Mesendoderm (in vitro differentiated cells): ENCODE measurements at regions not wholly inside any gene's neighbourhood (a gene's known extent, or its start where the extent isn't known, plus 50 kb on each side); places are given as distances from the start of the nearest gene placed in this dataset.

Experiments
- DNase-seq: peaks from one replicate; pipeline ENCODE4 v3.0.0; 2013
- H2AK5ac ChIP-seq: 2 replicates; pipeline ENCODE4 v1.6.1; 2013; ENCODE audit warnings: low read length, inconsistent platforms
- H2BK120ac ChIP-seq: 2 replicates; pipeline ENCODE4 v1.6.1; 2013; ENCODE audit warnings: low read depth, mild to moderate bottlenecking, low read length, moderate library complexity, mixed read lengths
- H2BK15ac ChIP-seq: replicated peaks from 2 replicates; pipeline ENCODE4 v1.6.1; 2013; ENCODE audit warnings: low read depth, mild to moderate bottlenecking, moderate library complexity
- H2BK5ac ChIP-seq: 2 replicates; pipeline ENCODE4 v1.6.1; 2013; ENCODE audit warnings: low read length, inconsistent platforms
- H3K18ac ChIP-seq: 2 replicates; pipeline ENCODE4 v1.6.1; 2013; ENCODE audit warnings: mild to moderate bottlenecking, low read length, mixed read lengths
- H3K23ac ChIP-seq: one replicate; pipeline ENCODE4 v1.6.1; 2013; ENCODE audit warnings: low read length
- H3K27ac ChIP-seq: 2 replicates; pipeline ENCODE4 v1.5.1; 2013; ENCODE audit warnings: low read depth, mild to moderate bottlenecking, inconsistent platforms, low read length, moderate library complexity
- H3K27me3 ChIP-seq: 2 replicates; pipeline ENCODE4 v1.6.1; 2013; ENCODE audit warnings: low read length, control low read depth, mild to moderate bottlenecking, inconsistent platforms; ENCODE audit not compliant: insufficient read depth, poor library complexity
- H3K36me3 ChIP-seq: 2 replicates; pipeline ENCODE4 v1.6.1; 2013; ENCODE audit warnings: low read length, inconsistent platforms; ENCODE audit not compliant: control insufficient read depth, insufficient read depth
- H3K4ac ChIP-seq: one replicate; pipeline ENCODE4 v1.6.1; 2013; ENCODE audit warnings: low read depth, mild to moderate bottlenecking, low read length, moderate library complexity
- H3K4me1 ChIP-seq: 2 replicates; pipeline ENCODE4 v1.6.1; 2013; ENCODE audit warnings: low read depth, low read length, inconsistent platforms; ENCODE audit not compliant: control insufficient read depth
- H3K4me2 ChIP-seq: 2 replicates; pipeline ENCODE4 v1.6.1; 2013; ENCODE audit warnings: low read length
- H3K4me3 ChIP-seq: 2 replicates; pipeline ENCODE4 v1.5.1; 2013; ENCODE audit warnings: mild to moderate bottlenecking, low read length
- H3K56ac ChIP-seq: one replicate; pipeline ENCODE4 v1.6.1; 2013; ENCODE audit warnings: low read length
- H3K79me1 ChIP-seq: 2 replicates; pipeline ENCODE4 v1.6.1; 2013; ENCODE audit warnings: low read length, inconsistent platforms
- H3K79me2 ChIP-seq: 2 replicates; pipeline ENCODE4 v1.6.1; 2013; ENCODE audit warnings: mild to moderate bottlenecking, low read length; ENCODE audit not compliant: control insufficient read depth, insufficient read depth
- H3K9ac ChIP-seq: 2 replicates; pipeline ENCODE4 v1.6.1; 2013; ENCODE audit warnings: low read length, inconsistent platforms
- H4K5ac ChIP-seq: one replicate; pipeline ENCODE4 v1.6.1; 2013; ENCODE audit warnings: low read length
- H4K8ac ChIP-seq: one replicate; pipeline ENCODE4 v1.6.1; 2013; ENCODE audit warnings: low read depth, mild to moderate bottlenecking, control low read depth, low read length, moderate library complexity
- WGBS: extraction: QIAGEN DNeasy Blood & Tissue Kit; methylation state at CpG from one replicate; pipeline ENCODE4 v1.1.7; 2013; ENCODE audit warnings: low lambda C conversion rate, missing lambda C conversion rate; ENCODE audit not compliant: insufficient coverage; ENCODE audit errors: extremely low coverage; 5-methylcytosine and 5-hydroxymethylcytosine counted together

DNA sequence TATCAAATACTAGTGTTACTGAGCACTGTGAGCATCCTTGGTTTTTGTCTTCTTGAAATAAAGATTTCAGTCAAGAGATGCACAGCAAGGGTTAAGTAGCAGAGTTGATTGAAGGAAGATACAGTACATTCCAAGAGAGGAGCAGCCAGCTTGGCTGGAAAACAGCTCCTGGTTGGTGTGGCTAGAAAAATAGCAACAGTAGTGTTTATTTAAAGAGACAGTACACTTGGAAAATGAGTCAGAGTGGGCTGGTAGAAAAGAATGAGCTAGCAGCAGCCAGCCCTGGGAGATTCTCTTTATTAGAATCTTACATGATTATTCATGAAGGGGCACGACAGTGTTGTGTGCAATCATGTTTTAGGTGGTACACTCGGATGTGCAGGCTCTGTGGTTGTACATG, 1016.4 kb upstream of the SORCS1 start:
- no peak overlapping the region for H3K4me2 ChIP-seq
- H3K4me1 ChIP-seq: no peaks in the 10 kb centered on the region
- no peak overlapping the region for H2AK5ac ChIP-seq
- no peak overlapping the region for H3K56ac ChIP-seq
- no peaks in the 10 kb centered on the region for H3K79me2 ChIP-seq
- no peak overlapping the region for H2BK15ac ChIP-seq
- WGBS: no CpG with 5 or more reads among the region's 2 CpGs
- no peak overlapping the region for H3K4me3 ChIP-seq
- H3K79me1 ChIP-seq: no peaks in the 10 kb centered on the region
- no peak overlapping the region for H4K8ac ChIP-seq
- peak; percentile 39 for DNase-seq
- H3K23ac ChIP-seq: no peak overlapping the region
- no peak overlapping the region for H3K18ac ChIP-seq
- no peak overlapping the region for H3K27ac ChIP-seq
- no peak overlapping the region for H2BK5ac ChIP-seq
- H3K27me3 ChIP-seq: no peaks in the 10 kb centered on the region
- H4K5ac ChIP-seq: peak overlapping the region; percentile 52
- H3K9ac ChIP-seq: no peak overlapping the region
- H3K4ac ChIP-seq: no peak overlapping the region
- H3K36me3 ChIP-seq: no peaks in the 10 kb centered on the region
- no peak overlapping the region for H2BK120ac ChIP-seq

DNA sequence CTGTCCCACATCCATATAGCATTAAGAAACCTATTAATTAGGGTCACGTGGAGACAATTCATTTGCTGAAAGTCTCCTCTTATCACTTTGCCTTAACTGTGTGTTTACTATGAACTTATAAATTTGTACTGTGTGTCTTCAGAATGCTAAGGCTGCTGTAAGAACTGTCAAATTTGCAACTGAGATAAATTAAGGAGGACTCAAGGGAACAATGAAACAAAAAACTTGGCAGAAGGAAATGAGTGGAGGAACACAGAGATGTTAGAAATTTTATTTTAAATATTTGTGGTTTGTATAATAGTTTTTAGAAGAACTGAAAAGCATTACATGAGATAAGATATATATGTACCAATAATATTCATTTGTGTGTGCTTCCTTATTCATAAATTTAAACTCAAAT, 1005.3 kb upstream of the SORCS1 start:
- Histone ChIP-seq H3K27me3 (no peaks in the 10 kb centered on the region), H3K23ac (no peak overlapping the region), H3K79me1 (no peaks in the 10 kb centered on the region), H3K27ac (no peak overlapping the region), H3K79me2 (no peaks in the 10 kb centered on the region), H4K5ac (no peak overlapping the region), H3K18ac (no peak overlapping the region), H3K56ac (no peak overlapping the region), H4K8ac (no peak overlapping the region), H3K9ac (no peak overlapping the region), H3K4me1 (no peaks in the 10 kb centered on the region), H3K4me3 (no peak overlapping the region), H3K4me2 (no peak overlapping the region), H2AK5ac (no peak overlapping the region), H2BK120ac (no peak overlapping the region), H3K4ac (no peak overlapping the region), H3K36me3 (no peaks in the 10 kb centered on the region), H2BK5ac (no peak overlapping the region), H2BK15ac (no peak overlapping the region)
- no peak for DNase-seq
- no CpG with 5 or more reads among the region's 1 CpG for WGBS

DNA sequence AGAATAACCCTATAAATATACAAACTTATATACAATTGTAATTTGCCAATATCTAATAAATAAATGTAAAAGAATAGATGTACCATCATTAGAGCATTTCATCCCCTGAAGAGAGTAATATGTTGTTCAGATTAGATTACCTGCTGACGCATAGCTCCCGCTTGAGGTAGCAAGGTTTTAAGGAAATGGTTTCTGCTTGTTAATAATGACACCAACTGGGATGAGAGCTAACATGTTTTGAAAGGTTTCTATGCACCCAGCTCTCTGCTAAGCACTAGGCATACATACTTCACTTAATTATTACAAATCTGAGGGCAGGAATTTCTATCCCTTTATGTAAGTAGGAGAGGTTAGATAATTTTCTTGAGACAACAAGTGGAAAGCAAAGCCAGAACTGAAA, 1003.3 kb upstream of the SORCS1 start:
- no peak overlapping the region for H2BK15ac ChIP-seq
- H3K4ac ChIP-seq: no peak overlapping the region
- H3K4me3 ChIP-seq: no peak overlapping the region

GRCh38 chr10:108166401-108166800, 1001.9 kb upstream of the SORCS1 start:
- no peaks in the 10 kb centered on the region for H3K36me3 ChIP-seq
- no CpG with 5 or more reads among the region's 7 CpGs for WGBS

More for the DNA sequence above, 1003.3 kb upstream of the SORCS1 start:
- Histone ChIP-seq H3K4me2 (no peak overlapping the region), H3K9ac (no peak overlapping the region), H3K36me3 (no peaks in the 10 kb centered on the region), H2AK5ac (no peak overlapping the region), H4K8ac (no peak overlapping the region), H3K27me3 (no peaks in the 10 kb centered on the region), H3K56ac (no peak overlapping the region), H3K4me1 (no peaks in the 10 kb centered on the region), H2BK5ac (no peak overlapping the region), H4K5ac (no peak overlapping the region), H3K27ac (no peak overlapping the region), H3K79me2 (no peaks in the 10 kb centered on the region), H3K23ac (no peak overlapping the region), H3K18ac (no peak overlapping the region), H3K79me1 (no peaks in the 10 kb centered on the region), H2BK120ac (no peak overlapping the region)
- no CpG with 5 or more reads among the region's 2 CpGs for WGBS
- DNase-seq: no peak

GRCh38 chr10:108147346-108147745, 982.8 kb upstream of the SORCS1 start:
- Histone ChIP-seq H3K56ac (no peak overlapping the region), H2BK15ac (no peak overlapping the region), H3K79me1 (no peaks in the 10 kb centered on the region), H2BK120ac (no peak overlapping the region), H3K79me2 (no peaks in the 10 kb centered on the region), H3K4ac (no peak overlapping the region), H3K23ac (no peak overlapping the region), H3K4me2 (no peak overlapping the region), H3K27ac (no peak overlapping the region), H2BK5ac (no peak overlapping the region), H2AK5ac (no peak overlapping the region), H3K18ac (no peak overlapping the region), H3K4me1 (peaks cover 2% of the 10 kb centered on the region), H4K5ac (no peak overlapping the region), H3K36me3 (no peaks in the 10 kb centered on the region), H3K27me3 (no peaks in the 10 kb centered on the region), H3K4me3 (no peak overlapping the region), H3K9ac (no peak overlapping the region), H4K8ac (no peak overlapping the region)
- WGBS: no CpG with 5 or more reads among the region's 2 CpGs
- DNase-seq: peak; percentile 8

More at GRCh38 chr10:108166401-108166800, 1001.9 kb upstream of the SORCS1 start:
- Histone ChIP-seq H3K4me2 (no peak overlapping the region), H3K9ac (no peak overlapping the region), H2AK5ac (no peak overlapping the region), H3K23ac (no peak overlapping the region), H3K79me2 (no peaks in the 10 kb centered on the region), H3K4me1 (no peaks in the 10 kb centered on the region), H3K18ac (no peak overlapping the region), H2BK120ac (no peak overlapping the region), H4K8ac (no peak overlapping the region), H2BK15ac (no peak overlapping the region), H3K27me3 (no peaks in the 10 kb centered on the region), H3K4ac (no peak overlapping the region), H4K5ac (no peak overlapping the region), H3K27ac (no peak overlapping the region), H3K4me3 (no peak overlapping the region), H3K56ac (no peak overlapping the region), H3K79me1 (no peaks in the 10 kb centered on the region), H2BK5ac (no peak overlapping the region)
- no peak for DNase-seq

DNA sequence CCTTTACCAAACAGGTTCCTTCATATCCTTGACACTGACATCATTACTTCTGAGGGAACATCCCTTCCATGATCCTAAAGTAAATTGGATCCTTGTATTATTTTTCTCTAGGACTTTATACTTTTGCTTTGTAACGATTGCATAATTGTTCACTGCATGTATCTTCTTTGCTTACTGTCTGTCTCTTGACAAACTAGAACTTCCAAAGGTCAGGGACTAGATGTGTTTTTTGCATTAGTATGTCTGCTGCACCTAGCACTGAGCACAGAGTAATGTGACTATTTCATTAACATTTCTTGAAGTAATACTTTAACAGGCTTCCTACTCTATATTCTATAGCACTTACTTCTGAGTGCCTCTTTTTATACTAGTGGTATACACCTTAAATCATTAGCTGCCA, 976.6 kb upstream of the SORCS1 start:
- Histone ChIP-seq H3K56ac (no peak overlapping the region), H3K18ac (no peak overlapping the region), H2AK5ac (no peak overlapping the region), H2BK15ac (no peak overlapping the region), H4K8ac (no peak overlapping the region), H3K27ac (no peak overlapping the region), H3K4me2 (no peak overlapping the region), H3K79me1 (no peaks in the 10 kb centered on the region), H3K4me1 (no peaks in the 10 kb centered on the region), H3K23ac (no peak overlapping the region), H3K9ac (no peak overlapping the region), H2BK5ac (no peak overlapping the region), H3K79me2 (no peaks in the 10 kb centered on the region), H3K4ac (no peak overlapping the region), H3K4me3 (no peak overlapping the region), H4K5ac (no peak overlapping the region), H2BK120ac (no peak overlapping the region), H3K27me3 (no peaks in the 10 kb centered on the region), H3K36me3 (no peaks in the 10 kb centered on the region)
- DNase-seq: no peak
- WGBS: no CpG with 5 or more reads among the region's 1 CpG
